IPS-18a (cell line): ENCODE measurements at regions not wholly inside any gene's neighbourhood (a gene's known extent, or its start where the extent isn't known, plus 50 kb on each side); places are given as distances from the start of the nearest gene placed in this dataset.
A peak's percentile ranks its signal among the peaks of the same experiment; 100 is the strongest.
"Not testable (repeated sequence)": the region's sequence is repeated elsewhere in the genome, so short reads cannot be mapped to it uniquely, and the experiment has no call there.

Experiments
- H3K27ac ChIP-seq: one replicate; pipeline ENCODE4 v1.5.1; 2013; ENCODE audit warnings: low read length
- H3K27me3 ChIP-seq: one replicate; pipeline ENCODE4 v1.6.1; 2013; ENCODE audit warnings: mild to moderate bottlenecking, low read length; ENCODE audit not compliant: control insufficient read depth, insufficient read depth
- H3K36me3 ChIP-seq: one replicate; pipeline ENCODE4 v1.6.1; 2013; ENCODE audit warnings: low read depth, low read length; ENCODE audit not compliant: control insufficient read depth
- H3K4me1 ChIP-seq: one replicate; pipeline ENCODE4 v1.6.1; 2013; ENCODE audit warnings: low read depth, low read length; ENCODE audit not compliant: control insufficient read depth
- H3K4me3 ChIP-seq: one replicate; pipeline ENCODE4 v1.5.1; 2013; ENCODE audit warnings: low read length
- H3K9ac ChIP-seq: one replicate; pipeline ENCODE4 v1.6.1; 2013; ENCODE audit warnings: mild to moderate bottlenecking, low read length, moderate library complexity
- H3K9me3 ChIP-seq: one replicate; pipeline ENCODE4 v1.6.1; 2013; ENCODE audit warnings: low read depth, low read length; ENCODE audit not compliant: control insufficient read depth

DNA sequence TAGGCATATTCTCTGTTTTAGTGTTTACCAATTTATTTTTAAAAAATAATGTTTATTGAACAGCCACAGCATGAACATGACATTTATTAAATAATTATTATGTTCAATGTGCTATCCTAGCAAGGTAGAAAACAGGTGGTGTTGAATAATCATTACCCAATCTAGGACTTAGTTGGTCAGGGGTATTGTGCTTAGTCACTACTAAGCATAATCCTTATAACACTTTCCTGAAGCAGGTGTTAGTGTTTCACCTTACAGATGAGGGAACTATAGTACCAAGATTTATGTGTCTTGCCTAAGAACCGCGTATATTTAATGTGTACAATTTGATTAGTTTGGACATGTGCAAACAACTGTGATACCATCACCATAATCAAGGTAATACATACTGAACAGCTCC is 1387.2 kb upstream of the ACO1 start:
- no peaks in the 10 kb centered on the region for H3K4me1 ChIP-seq
- H3K4me3 ChIP-seq: no peak overlapping the region
- H3K27ac ChIP-seq: no peak overlapping the region
- no peaks in the 10 kb centered on the region for H3K36me3 ChIP-seq
- H3K9ac ChIP-seq: no peak overlapping the region
- no peaks in the 10 kb centered on the region for H3K9me3 ChIP-seq
- no peaks in the 10 kb centered on the region for H3K27me3 ChIP-seq

DNA sequence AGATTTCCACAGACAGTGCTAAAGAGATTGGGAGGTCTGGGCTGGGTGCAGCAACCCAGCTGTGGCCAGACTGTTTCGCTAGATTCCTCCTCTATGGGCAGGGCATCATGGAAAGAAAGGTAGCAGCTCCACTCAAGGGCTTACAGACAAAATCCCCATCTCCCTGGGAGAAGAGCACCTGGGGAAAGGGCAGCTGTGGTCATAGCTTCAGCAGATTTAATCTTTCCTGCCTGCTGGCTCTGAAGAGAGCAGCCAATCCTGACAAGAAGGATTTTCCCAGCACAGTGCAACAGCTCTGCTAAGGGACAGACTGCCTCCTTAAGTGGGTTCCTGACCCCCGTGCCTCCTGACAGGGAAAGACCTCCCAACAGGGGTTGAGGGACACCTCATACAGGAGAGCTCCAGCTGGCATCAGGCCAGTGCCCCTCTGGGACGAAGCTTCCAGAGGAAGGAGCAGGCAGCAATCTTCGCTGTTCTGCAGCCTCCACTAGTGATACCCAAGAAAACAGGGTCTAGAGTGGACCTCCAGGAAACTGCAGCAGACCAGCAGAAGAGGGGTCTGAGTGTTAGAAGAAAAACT is 1379.3 kb upstream of the ACO1 start:
- H3K4me1 ChIP-seq: no peaks in the 10 kb centered on the region

GRCh38 chr9:31013371-31013770 is 1371.1 kb upstream of the ACO1 start:
- H3K27ac ChIP-seq: no peak overlapping the region
- H3K4me1 ChIP-seq: no peaks in the 10 kb centered on the region
- no peaks in the 10 kb centered on the region for H3K36me3 ChIP-seq
- no peaks in the 10 kb centered on the region for H3K9me3 ChIP-seq
- H3K4me3 ChIP-seq: no peak overlapping the region
- no peak overlapping the region for H3K9ac ChIP-seq
- H3K27me3 ChIP-seq: no peaks in the 10 kb centered on the region

More for the DNA sequence above, 1379.3 kb upstream of the ACO1 start:
- Histone ChIP-seq H3K9me3 (no peaks in the 10 kb centered on the region), H3K4me3 (no peak overlapping the region), H3K27ac (no peak overlapping the region), H3K9ac (no peak overlapping the region), H3K36me3 (no peaks in the 10 kb centered on the region), H3K27me3 (no peaks in the 10 kb centered on the region)

DNA sequence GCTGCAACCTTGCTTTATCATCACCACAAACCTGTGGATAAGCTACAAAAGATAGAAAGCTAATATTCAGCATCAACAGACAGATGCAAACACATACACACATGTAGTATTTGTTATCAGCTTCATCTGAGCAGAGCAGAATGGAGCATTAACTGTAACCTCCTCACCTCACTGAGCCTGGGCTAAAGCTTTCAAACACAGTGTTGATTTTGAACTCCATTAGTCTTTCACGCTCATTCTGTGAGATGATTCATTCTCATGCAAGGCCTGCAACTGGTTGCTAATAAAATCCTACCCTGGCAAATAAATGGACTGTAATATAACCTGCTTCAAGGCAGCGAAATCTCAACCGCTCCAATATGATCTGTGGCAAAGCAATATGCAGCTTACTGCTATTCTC is 1360.6 kb upstream of the ACO1 start:
- no peaks in the 10 kb centered on the region for H3K9me3 ChIP-seq
- H3K36me3 ChIP-seq: no peaks in the 10 kb centered on the region
- H3K4me3 ChIP-seq: no peak overlapping the region
- H3K9ac ChIP-seq: no peak overlapping the region
- H3K27me3 ChIP-seq: no peaks in the 10 kb centered on the region
- no peaks in the 10 kb centered on the region for H3K4me1 ChIP-seq
- no peak overlapping the region for H3K27ac ChIP-seq

DNA sequence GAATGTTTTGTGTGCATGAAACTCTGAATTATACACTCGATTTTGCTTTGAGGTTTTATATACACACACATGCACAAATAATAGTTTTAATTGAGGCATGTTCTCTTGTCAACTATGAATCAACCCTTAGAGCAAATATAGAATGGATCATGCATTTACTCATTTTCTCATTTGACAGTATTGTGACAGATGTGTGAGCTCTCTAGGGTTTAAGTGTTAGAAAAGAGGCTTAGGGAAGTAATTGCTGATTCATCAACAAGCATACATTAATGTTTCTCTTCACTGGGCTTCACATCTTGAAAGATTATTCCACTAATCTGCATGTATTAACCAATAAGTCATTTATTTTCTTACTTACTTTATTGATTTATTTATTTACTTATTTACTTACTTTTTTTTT is 1356.8 kb upstream of the ACO1 start:
- Histone ChIP-seq H3K27ac (no peak overlapping the region), H3K9ac (no peak overlapping the region), H3K27me3 (no peaks in the 10 kb centered on the region), H3K36me3 (no peaks in the 10 kb centered on the region), H3K4me1 (peaks cover 26% of the 10 kb centered on the region), H3K9me3 (no peaks in the 10 kb centered on the region), H3K4me3 (no peak overlapping the region)

DNA sequence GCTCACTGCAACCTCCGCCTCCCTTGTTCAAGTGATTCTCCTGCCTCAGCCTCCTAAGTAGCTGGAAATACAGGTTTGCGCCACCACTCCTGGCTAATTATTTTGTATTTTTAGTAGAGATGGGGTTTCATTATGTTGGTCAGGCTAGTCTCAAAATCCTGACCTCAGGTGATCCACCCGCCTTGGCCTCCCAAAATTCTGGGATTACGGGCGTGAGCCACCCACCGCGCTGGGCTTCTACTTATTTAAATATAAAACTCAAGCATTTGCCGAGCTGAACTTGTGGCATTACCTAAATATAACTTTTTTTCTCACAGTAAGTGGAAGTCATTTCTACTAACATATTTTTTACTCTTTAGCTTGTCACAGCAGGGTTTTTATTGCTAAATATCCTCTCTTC is 1356.3 kb upstream of the ACO1 start:
- Histone ChIP-seq H3K36me3 (no peaks in the 10 kb centered on the region), H3K4me3 (no peak overlapping the region), H3K9me3 (no peaks in the 10 kb centered on the region), H3K9ac (no peak overlapping the region), H3K27ac (no peak overlapping the region), H3K27me3 (no peaks in the 10 kb centered on the region), H3K4me1 (peaks cover 27% of the 10 kb centered on the region)

DNA sequence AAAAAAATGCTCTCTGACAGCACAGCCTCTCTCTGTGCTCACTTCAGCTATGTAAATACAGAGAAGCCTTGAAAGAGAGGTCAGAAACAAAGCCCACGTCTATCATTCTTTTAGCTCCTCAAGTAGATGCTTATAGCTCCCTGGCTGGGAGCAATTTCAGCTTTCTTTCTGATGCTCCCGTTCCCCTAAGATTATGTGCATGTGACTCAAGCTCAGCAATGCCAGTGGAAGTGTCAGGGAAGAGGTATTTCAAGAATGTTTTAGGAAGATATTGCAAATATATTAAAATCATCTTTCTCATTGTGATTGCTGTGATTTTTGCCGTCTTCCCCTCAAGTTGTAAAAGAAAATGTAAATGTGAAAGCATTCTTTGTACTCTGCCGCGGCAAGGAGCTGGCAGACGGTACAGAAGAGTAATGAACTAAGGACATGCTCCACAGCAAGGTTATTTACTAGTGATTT is 1353.7 kb upstream of the ACO1 start:
- Histone ChIP-seq H3K27ac (no peak overlapping the region), H3K9me3 (no peaks in the 10 kb centered on the region), H3K27me3 (no peaks in the 10 kb centered on the region), H3K4me1 (peaks cover 44% of the 10 kb centered on the region), H3K4me3 (peak overlapping the region; percentile 16), H3K9ac (peak overlapping the region; percentile 13), H3K36me3 (no peaks in the 10 kb centered on the region)

GRCh38 chr9:31032206-31032605 is 1352.2 kb upstream of the ACO1 start:
- Histone ChIP-seq H3K27ac (no peak overlapping the region), H3K27me3 (no peaks in the 10 kb centered on the region), H3K9me3 (no peaks in the 10 kb centered on the region), H3K4me3 (no peak overlapping the region), H3K4me1 (peaks cover 44% of the 10 kb centered on the region), H3K36me3 (no peaks in the 10 kb centered on the region), H3K9ac (no peak overlapping the region)

GRCh38 chr9:31034311-31034710 is 1350.1 kb upstream of the ACO1 start:
- H3K4me3 ChIP-seq: peak overlapping the region; percentile 11
- H3K9me3 ChIP-seq: no peaks in the 10 kb centered on the region
- H3K36me3 ChIP-seq: no peaks in the 10 kb centered on the region
- no peaks in the 10 kb centered on the region for H3K27me3 ChIP-seq
- no peak overlapping the region for H3K27ac ChIP-seq
- H3K4me1 ChIP-seq: peaks cover 44% of the 10 kb centered on the region
- H3K9ac ChIP-seq: peak overlapping the region; percentile 15

- Histone ChIP-seq H3K36me3 (no peaks in the 10 kb centered on the region), H3K9me3 (no peaks in the 10 kb centered on the region), H3K27me3 (no peaks in the 10 kb centered on the region)
Observed at GRCh38 chr9:31040564-31040963, 1343.9 kb upstream of the ACO1 start.

GRCh38 chr9:31045810-31046209 is 1338.6 kb upstream of the ACO1 start:
- no peak overlapping the region for H3K9ac ChIP-seq
- no peak overlapping the region for H3K4me3 ChIP-seq
- H3K27me3 ChIP-seq: no peaks in the 10 kb centered on the region
- no peaks in the 10 kb centered on the region for H3K4me1 ChIP-seq
- no peaks in the 10 kb centered on the region for H3K9me3 ChIP-seq
- no peaks in the 10 kb centered on the region for H3K36me3 ChIP-seq
- no peak overlapping the region for H3K27ac ChIP-seq

More at GRCh38 chr9:31040564-31040963, 1343.9 kb upstream of the ACO1 start:
- no peaks in the 10 kb centered on the region for H3K4me1 ChIP-seq
- H3K9ac ChIP-seq: no peak overlapping the region
- H3K27ac ChIP-seq: no peak overlapping the region
- no peak overlapping the region for H3K4me3 ChIP-seq

DNA sequence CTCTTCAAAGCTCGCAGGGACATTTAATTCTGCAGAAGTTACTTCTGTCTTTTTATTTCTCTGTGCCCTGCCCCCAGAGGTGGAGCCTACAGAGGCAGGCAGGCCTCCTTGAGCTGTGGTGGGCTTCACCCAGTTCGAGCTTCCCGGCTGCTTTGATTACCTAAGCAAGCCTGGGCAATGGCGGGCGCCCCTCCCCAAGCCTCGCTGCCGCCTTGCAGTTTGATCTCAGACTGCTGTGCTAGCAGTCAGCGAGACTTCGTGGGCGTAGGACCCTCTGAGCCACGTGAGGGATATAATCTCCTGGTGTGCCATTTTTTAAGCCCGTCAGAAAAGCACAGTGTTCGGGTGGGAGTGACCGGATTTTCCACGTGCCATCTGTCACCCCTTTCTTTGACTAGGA is 1322.9 kb upstream of the ACO1 start:
- not testable (repeated sequence) for H3K27me3 ChIP-seq, H3K9ac ChIP-seq, H3K36me3 ChIP-seq, H3K4me1 ChIP-seq, H3K9me3 ChIP-seq, H3K4me3 ChIP-seq, H3K27ac ChIP-seq
